Testis (tissue), 2 donors: ENCODE measurements at regions not wholly inside any gene's neighbourhood (a gene's known extent, or its start where the extent isn't known, plus 50 kb on each side); places are given as distances from the start of the nearest gene placed in this dataset.

Experiments
- DNase-seq: peaks from one replicate; pipeline ENCODE4 v3.0.0-alpha.2; 2019
- H3K27ac ChIP-seq, 2 donors: fragments of 200-600 bp; sonication (generic); one replicate each; pipeline ENCODE4 v1.5.1; 2019
- H3K27me3 ChIP-seq: fragments of 200-600 bp; sonication (generic); one replicate; pipeline ENCODE4 v1.5.1; 2019
- H3K36me3 ChIP-seq: fragments of 200-600 bp; sonication (generic); one replicate; pipeline ENCODE4 v1.5.1; 2017; ENCODE audit warnings: low read depth; ENCODE audit errors: missing control alignments
- H3K4me1 ChIP-seq: fragments of 200-600 bp; sonication (generic); one replicate; pipeline ENCODE4 v1.5.1; 2019
- H3K4me3 ChIP-seq, 2 donors: fragments of 200-600 bp; sonication (generic); one replicate each; pipeline ENCODE4 v1.5.1; 2017 to 2019
- H3K9me3 ChIP-seq: fragments of 200-600 bp; sonication (generic); one replicate; pipeline ENCODE4 v1.5.1; 2017
- CTCF ChIP-seq, 3 experiments: fragments of 450-650 bp in 2 of 3; fragments of 200-600 bp in 1 of 3; sonication (generic) in 1 of 3; IDR thresholded peaks; one replicate each; pipeline ENCODE4 v1.5.1; 2016 to 2019; ENCODE audit warnings: antibody characterized with exemption in 3 of 3, mild to moderate bottlenecking in 2 of 3, moderate library complexity in 1 of 3
- POLR2A ChIP-seq: fragments of 450-650 bp; IDR thresholded peaks from one replicate; pipeline ENCODE4 v1.6.1; 2017; ENCODE audit warnings: antibody characterized with exemption, mild to moderate bottlenecking, moderate library complexity
- WGBS, 2 donors: methylation state at CpG; one replicate each; pipeline ENCODE4 v1.1.5; 2018; 5-methylcytosine and 5-hydroxymethylcytosine counted together
- intact Hi-C: fragments of 100-400 bp; cut with DNase I; formaldehyde crosslinking; loops from one replicate; pipeline ENCODE4 v1.15.1; 2023; ENCODE audit warnings: low total_unique reads

DNA sequence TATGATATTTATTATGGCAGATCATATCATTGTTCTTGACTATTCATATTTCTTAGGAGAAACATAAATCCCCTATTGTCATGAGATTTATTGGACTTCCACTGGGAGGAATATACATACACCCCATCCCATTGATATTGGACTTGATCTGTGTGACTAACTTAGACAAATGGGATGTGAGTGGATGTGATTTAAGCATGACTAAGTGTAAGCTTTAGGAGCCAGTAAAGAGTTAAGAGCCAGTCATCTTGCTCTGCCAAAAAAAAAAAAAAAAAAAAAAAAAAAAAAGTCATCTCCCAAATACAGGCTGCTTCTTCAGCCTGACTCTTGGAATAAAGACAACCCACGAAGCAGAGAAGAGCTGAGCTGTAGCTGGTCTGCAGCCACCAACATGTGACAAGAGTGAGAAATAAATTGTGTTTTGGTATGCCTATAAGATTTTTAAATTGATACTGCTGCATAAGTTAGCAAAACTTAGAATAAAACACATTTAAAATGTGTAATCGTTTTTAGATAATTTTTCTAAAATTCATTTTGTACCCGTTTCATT lies 595.0 kb upstream of the LRRC4C start:
- no peak for TF ChIP-seq CTCF (IDR thresholded peaks at IDR 0.05)
- TF ChIP-seq POLR2A: no peak
- Histone ChIP-seq H3K4me3 (no peak overlapping the region), H3K27ac (no peak overlapping the region), H3K36me3 (no peaks in the 10 kb centered on the region), H3K9me3 (no peaks in the 10 kb centered on the region), H3K4me1 (no peaks in the 10 kb centered on the region), H3K27me3 (no peaks in the 10 kb centered on the region)
- DNase-seq: no peak
- intact Hi-C loops: no loop called here
- WGBS, 2 donors: 35 to 51% methylated on average over 3 of the region's 3 CpGs

DNA sequence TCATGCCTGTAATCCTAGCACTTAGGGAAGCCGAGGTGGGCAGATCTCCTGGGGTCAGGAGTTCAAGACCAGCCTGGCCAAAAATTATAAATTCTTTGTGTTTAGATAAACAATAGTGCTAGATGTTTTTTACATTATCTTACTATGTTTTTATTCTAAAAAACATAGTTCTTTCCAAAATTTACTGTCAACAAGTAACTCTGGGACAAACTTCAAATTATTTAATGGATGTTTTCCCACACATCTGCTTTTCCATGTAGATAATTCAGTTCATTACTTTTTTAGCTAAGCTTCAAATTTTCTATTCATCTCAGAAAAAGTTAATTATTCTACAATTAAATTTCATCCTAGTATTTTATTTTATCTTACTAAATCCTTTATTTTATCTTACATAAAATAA lies 596.2 kb upstream of the LRRC4C start:
- H3K27me3 ChIP-seq: no peaks in the 10 kb centered on the region
- no peaks in the 10 kb centered on the region for H3K9me3 ChIP-seq
- TF ChIP-seq POLR2A: no peak
- no peak for TF ChIP-seq CTCF (IDR thresholded peaks at IDR 0.05)
- H3K27ac ChIP-seq: no peak overlapping the region
- WGBS, 2 donors: 43 to 72% methylated on average over 1 of the region's 1 CpG
- no peaks in the 10 kb centered on the region for H3K4me1 ChIP-seq
- no peak overlapping the region for H3K4me3 ChIP-seq
- intact Hi-C loops: no loop called here
- no peak for DNase-seq
- H3K36me3 ChIP-seq: no peaks in the 10 kb centered on the region

DNA sequence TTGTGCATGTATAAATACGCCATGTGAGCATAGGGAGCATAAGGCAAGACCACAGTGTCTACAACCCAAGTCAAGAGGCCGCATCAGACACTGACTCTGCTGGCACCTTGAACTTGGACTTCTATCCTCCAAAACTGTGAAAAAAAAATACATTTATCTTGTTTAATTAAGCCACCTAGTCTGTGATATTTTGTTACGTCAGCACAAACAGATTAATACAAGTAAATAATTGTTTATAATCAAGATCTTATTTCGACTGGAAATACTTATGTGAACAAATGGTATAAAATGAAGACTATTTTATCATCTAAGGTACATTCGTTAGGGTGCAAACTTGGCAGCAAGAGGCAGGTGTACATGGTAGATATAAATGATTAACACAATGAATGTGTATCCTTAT lies 599.3 kb upstream of the LRRC4C start:
- H3K4me1 ChIP-seq: no peaks in the 10 kb centered on the region
- WGBS, 2 donors: 87 to 91% methylated on average over 5 of the region's 5 CpGs
- TF ChIP-seq CTCF (IDR thresholded peaks at IDR 0.05) (no peak), POLR2A (no peak)
- no peak for DNase-seq
- intact Hi-C loops: no loop called here
- H3K27me3 ChIP-seq: no peaks in the 10 kb centered on the region
- H3K27ac ChIP-seq: no peak overlapping the region
- H3K9me3 ChIP-seq: no peaks in the 10 kb centered on the region
- H3K36me3 ChIP-seq: no peaks in the 10 kb centered on the region
- H3K4me3 ChIP-seq: no peak overlapping the region

DNA sequence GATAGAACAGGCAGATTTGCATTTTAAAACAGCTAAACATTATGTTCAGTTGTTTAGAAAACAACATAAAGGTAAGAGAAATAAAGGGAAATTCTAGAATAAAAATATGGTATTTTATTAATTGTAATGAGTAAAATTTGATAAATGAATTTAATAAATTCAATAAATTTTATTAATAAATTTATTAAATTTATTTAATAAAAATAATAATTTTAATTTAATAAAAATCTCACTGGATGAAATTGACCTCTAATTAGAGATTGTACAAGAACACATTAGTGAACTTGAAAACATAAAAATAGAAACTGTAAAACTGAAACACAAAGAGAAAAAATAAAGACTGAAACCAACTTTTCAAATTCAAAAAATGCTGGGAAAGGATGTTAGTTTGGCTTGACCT lies 605.7 kb upstream of the LRRC4C start:
- TF ChIP-seq CTCF (IDR thresholded peaks at IDR 0.05) (no peak), POLR2A (no peak)
- intact Hi-C loops: no loop called here

GRCh38 chr11:42066113-42066512 lies 606.7 kb upstream of the LRRC4C start:
- WGBS, 2 donors: 56 to 85% methylated on average over 12 to 15 of the region's 15 CpGs

More for the DNA sequence above, 605.7 kb upstream of the LRRC4C start:
- Histone ChIP-seq H3K4me1 (no peaks in the 10 kb centered on the region), H3K4me3 (no peak overlapping the region), H3K36me3 (no peaks in the 10 kb centered on the region), H3K9me3 (no peaks in the 10 kb centered on the region), H3K27ac (no peak overlapping the region), H3K27me3 (no peaks in the 10 kb centered on the region)
- DNase-seq: no peak

More at GRCh38 chr11:42066113-42066512, 606.7 kb upstream of the LRRC4C start:
- no peak for DNase-seq
- Histone ChIP-seq H3K36me3 (no peaks in the 10 kb centered on the region), H3K27me3 (no peaks in the 10 kb centered on the region), H3K4me3 (peak overlapping the region in 1 of 2 donors; percentile 38), H3K27ac (no peak overlapping the region), H3K4me1 (no peaks in the 10 kb centered on the region), H3K9me3 (no peaks in the 10 kb centered on the region)
- TF ChIP-seq POLR2A (no peak), CTCF (IDR thresholded peaks at IDR 0.05) (no peak)
- intact Hi-C loops: no loop called here
